Calu3 (cell line): ENCODE measurements at regions not wholly inside any gene's neighbourhood (a gene's known extent, or its start where the extent isn't known, plus 50 kb on each side); places are given as distances from the start of the nearest gene placed in this dataset.

ENCODE experiments used
- BruUV-seq: library from RNA; stranded (reverse); fragments of 400-500 nt; replicated peaks from 2 replicates; lab custom pipeline; 2021; lab: Mats Ljungman, UMichigan
- CTCF ChIA-PET: fragments of 300-600 bp; sonication (Branson Sonifier 250); formaldehyde crosslinking; loops from one replicate; lab custom pipeline; 2022; ENCODE audit warnings: antibody characterized with exemption; lab: Charles Lee
- DNase-seq: peaks from one replicate; pipeline ENCODE4 v3.0.0; 2022
- H3K27ac Mint-ChIP-seq: one replicate; pipeline ENCODE4 v1.8.0; 2022; ENCODE audit warnings: mixed read lengths; ENCODE audit not compliant: unreplicated experiment
- H3K27me3 Mint-ChIP-seq: one replicate; pipeline ENCODE4 v1.8.0; 2022; ENCODE audit warnings: mixed read lengths; ENCODE audit not compliant: unreplicated experiment
- H3K36me3 Mint-ChIP-seq: one replicate; pipeline ENCODE4 v1.8.0; 2022; ENCODE audit warnings: mild to moderate bottlenecking, moderate library complexity, mixed read lengths; ENCODE audit not compliant: insufficient read depth, unreplicated experiment
- H3K4me1 Mint-ChIP-seq: one replicate; pipeline ENCODE4 v1.8.0; 2022; ENCODE audit warnings: mild to moderate bottlenecking, low read depth, mixed read lengths; ENCODE audit not compliant: unreplicated experiment
- H3K4me3 Mint-ChIP-seq: one replicate; pipeline ENCODE4 v1.8.0; 2022; ENCODE audit warnings: mild to moderate bottlenecking, low read depth, moderate library complexity, mixed read lengths; ENCODE audit not compliant: unreplicated experiment
- H3K9me3 Mint-ChIP-seq: one replicate; pipeline ENCODE4 v1.8.0; 2022; ENCODE audit warnings: low read depth, mixed read lengths; ENCODE audit not compliant: unreplicated experiment
- CTCF ChIP-seq: fragments of 200-600 bp; IDR thresholded peaks from one replicate; pipeline ENCODE4 v1.8.0; 2022; ENCODE audit warnings: antibody characterized with exemption; ENCODE audit not compliant: unreplicated experiment
- intact Hi-C: fragments of 100-400 bp; cut with micrococcal nuclease; formaldehyde crosslinking; loops from one replicate; pipeline ENCODE4 v1.10.0; 2022; ENCODE audit not compliant: unreplicated experiment

- no peaks in the 10 kb centered on the region for H3K27me3 Mint-ChIP-seq
- H3K36me3 Mint-ChIP-seq = no peaks in the 10 kb centered on the region
- no peaks in the 10 kb centered on the region for H3K4me1 Mint-ChIP-seq
- no peak for TF ChIP-seq CTCF
- H3K9me3 Mint-ChIP-seq = peaks cover 10% of the 10 kb centered on the region
- BruUV-seq = no TSS peak
- CTCF ChIA-PET = no interaction called here
- intact Hi-C loops = no loop called here
- no peak overlapping the region for H3K4me3 Mint-ChIP-seq
- H3K27ac Mint-ChIP-seq = no peak overlapping the region
- DNase-seq = no peak
These were observed 224.9 kb upstream of the SMIM31 start for GRCh38 chr4:164529058-164529457.

- Mint-ChIP-seq H3K9me3 (peaks cover 10% of the 10 kb centered on the region), H3K4me3 (no peak overlapping the region), H3K36me3 (no peaks in the 10 kb centered on the region), H3K27me3 (no peaks in the 10 kb centered on the region), H3K27ac (no peak overlapping the region), H3K4me1 (no peaks in the 10 kb centered on the region)
- no peak for DNase-seq
- TF ChIP-seq CTCF = no peak
- intact Hi-C loops = no loop called here
- no TSS peak for BruUV-seq
- CTCF ChIA-PET = no interaction called here
These were observed 224.4 kb upstream of the SMIM31 start for GRCh38 chr4:164529486-164529885.

GRCh38 chr4:164531336-164531735 lies 222.6 kb upstream of the SMIM31 start:
- no peaks in the 10 kb centered on the region for H3K27me3 Mint-ChIP-seq
- H3K4me3 Mint-ChIP-seq = no peak overlapping the region
- H3K27ac Mint-ChIP-seq = no peak overlapping the region
- BruUV-seq = no TSS peak
- H3K36me3 Mint-ChIP-seq = no peaks in the 10 kb centered on the region
- CTCF ChIA-PET = no interaction called here
- H3K9me3 Mint-ChIP-seq = peaks cover 10% of the 10 kb centered on the region
- no peak for TF ChIP-seq CTCF
- intact Hi-C loops = no loop called here
- DNase-seq = no peak
- H3K4me1 Mint-ChIP-seq = no peaks in the 10 kb centered on the region

GRCh38 chr4:164536814-164537213 lies 217.1 kb upstream of the SMIM31 start:
- no peaks in the 10 kb centered on the region for H3K4me1 Mint-ChIP-seq
- H3K4me3 Mint-ChIP-seq = no peak overlapping the region
- BruUV-seq = no TSS peak
- H3K9me3 Mint-ChIP-seq = peaks cover under 1% of the 10 kb centered on the region
- CTCF ChIA-PET = no interaction called here
- intact Hi-C loops = no loop called here
- TF ChIP-seq CTCF = no peak
- no peaks in the 10 kb centered on the region for H3K27me3 Mint-ChIP-seq
- no peaks in the 10 kb centered on the region for H3K36me3 Mint-ChIP-seq
- no peak for DNase-seq
- no peak overlapping the region for H3K27ac Mint-ChIP-seq
